ENCODE measurements at regions not wholly inside any gene's neighbourhood (a gene's known extent, or its start where the extent isn't known, plus 50 kb on each side); places are given as distances from the start of the nearest gene placed in this dataset.

DNA sequence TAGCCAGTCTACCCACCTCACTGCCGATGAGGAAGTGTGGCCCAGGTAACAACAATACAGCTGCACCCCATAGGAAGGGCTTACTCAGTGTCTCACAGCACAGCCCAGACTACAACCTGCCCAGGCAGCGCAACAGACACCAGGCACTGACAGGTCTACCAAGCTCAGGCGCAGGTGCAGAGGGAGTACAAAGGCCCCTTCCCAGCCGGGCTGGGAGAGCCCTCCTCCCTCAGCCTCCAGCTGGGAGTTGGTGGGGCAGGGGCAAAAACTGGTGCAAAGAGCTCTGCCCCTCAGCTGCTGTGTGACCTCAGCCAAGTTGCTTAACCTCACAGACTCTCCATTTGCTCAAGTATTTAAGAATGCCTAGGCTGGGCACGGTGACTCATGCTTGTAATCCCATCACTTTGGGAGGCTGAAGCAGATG lies 112.6 kb upstream of the LHX1 start:
- TF ChIP-seq, protein P1, sequence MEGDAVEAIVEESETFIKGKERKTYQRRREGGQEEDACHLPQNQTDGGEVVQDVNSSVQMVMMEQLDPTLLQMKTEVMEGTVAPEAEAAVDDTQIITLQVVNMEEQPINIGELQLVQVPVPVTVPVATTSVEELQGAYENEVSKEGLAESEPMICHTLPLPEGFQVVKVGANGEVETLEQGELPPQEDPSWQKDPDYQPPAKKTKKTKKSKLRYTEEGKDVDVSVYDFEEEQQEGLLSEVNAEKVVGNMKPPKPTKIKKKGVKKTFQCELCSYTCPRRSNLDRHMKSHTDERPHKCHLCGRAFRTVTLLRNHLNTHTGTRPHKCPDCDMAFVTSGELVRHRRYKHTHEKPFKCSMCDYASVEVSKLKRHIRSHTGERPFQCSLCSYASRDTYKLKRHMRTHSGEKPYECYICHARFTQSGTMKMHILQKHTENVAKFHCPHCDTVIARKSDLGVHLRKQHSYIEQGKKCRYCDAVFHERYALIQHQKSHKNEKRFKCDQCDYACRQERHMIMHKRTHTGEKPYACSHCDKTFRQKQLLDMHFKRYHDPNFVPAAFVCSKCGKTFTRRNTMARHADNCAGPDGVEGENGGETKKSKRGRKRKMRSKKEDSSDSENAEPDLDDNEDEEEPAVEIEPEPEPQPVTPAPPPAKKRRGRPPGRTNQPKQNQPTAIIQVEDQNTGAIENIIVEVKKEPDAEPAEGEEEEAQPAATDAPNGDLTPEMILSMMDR (IDR thresholded peaks at IDR 0.05), result no peak
- TF ChIP-seq EZH2 (IDR thresholded peaks at IDR 0.05) (no peak), EZH2phosphoT487 (IDR thresholded peaks at IDR 0.05) (no peak)

All from neural progenitor cell (in vitro differentiated cells).